ENCODE measurements at regions not wholly inside any gene's neighbourhood (a gene's known extent, or its start where the extent isn't known, plus 50 kb on each side); places are given as distances from the start of the nearest gene placed in this dataset.

- TF ChIP-seq, protein P1, sequence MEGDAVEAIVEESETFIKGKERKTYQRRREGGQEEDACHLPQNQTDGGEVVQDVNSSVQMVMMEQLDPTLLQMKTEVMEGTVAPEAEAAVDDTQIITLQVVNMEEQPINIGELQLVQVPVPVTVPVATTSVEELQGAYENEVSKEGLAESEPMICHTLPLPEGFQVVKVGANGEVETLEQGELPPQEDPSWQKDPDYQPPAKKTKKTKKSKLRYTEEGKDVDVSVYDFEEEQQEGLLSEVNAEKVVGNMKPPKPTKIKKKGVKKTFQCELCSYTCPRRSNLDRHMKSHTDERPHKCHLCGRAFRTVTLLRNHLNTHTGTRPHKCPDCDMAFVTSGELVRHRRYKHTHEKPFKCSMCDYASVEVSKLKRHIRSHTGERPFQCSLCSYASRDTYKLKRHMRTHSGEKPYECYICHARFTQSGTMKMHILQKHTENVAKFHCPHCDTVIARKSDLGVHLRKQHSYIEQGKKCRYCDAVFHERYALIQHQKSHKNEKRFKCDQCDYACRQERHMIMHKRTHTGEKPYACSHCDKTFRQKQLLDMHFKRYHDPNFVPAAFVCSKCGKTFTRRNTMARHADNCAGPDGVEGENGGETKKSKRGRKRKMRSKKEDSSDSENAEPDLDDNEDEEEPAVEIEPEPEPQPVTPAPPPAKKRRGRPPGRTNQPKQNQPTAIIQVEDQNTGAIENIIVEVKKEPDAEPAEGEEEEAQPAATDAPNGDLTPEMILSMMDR (IDR thresholded peaks at IDR 0.05): no peak
- no peak for TF ChIP-seq POLR2A (IDR thresholded peaks at IDR 0.05)
These were observed 174.6 kb upstream of the NECTIN3 start for GRCh38 chr3:110897046-110897445.

All from prostate gland (tissue), 2 donors.